A549 (cell line): ENCODE measurements at regions not wholly inside any gene's neighbourhood (a gene's known extent, or its start where the extent isn't known, plus 50 kb on each side); places are given as distances from the start of the nearest gene placed in this dataset.

Experiments
- ATAC-seq, 2 experiments: fragments of 200-7000 bp in 1 of 2; fragments of >200 bp in 1 of 2; cut with Nextera tagmentation in 1 of 2; cut with Tn5 transposase in 1 of 2; 3 replicates each; pipeline versions ENCODE4 v1.8.0 to v1.9.1; 2018 to 2020; ENCODE audit warnings: mild to moderate bottlenecking in 1 of 2, moderate library complexity in 1 of 2
- CTCF ChIA-PET: fragments of 300-600 bp; sonication (Branson Sonifier 250); formaldehyde crosslinking; extraction: SDS; loops from one replicate; lab custom pipeline; 2021; ENCODE audit warnings: antibody characterized with exemption, inconsistent platforms; lab: Yijun Ruan, JAX
- POLR2A ChIA-PET: fragments of 350-600 bp; formaldehyde crosslinking; extraction: SDS; loops from one replicate; lab custom pipeline; 2021; ENCODE audit warnings: antibody characterized with exemption, inconsistent platforms; lab: Yijun Ruan, JAX
- DNase-seq, 2 experiments: peaks; one replicate each; pipeline versions ENCODE4 v3.0.0 to v3.0.0-alpha.2; 2011 to 2016; ENCODE audit warnings: low read depth in 1 of 2, low spot score in 1 of 2
- FAIRE-seq: peaks from 2 replicates; lab custom pipeline; 2011; peaks lifted over from hg19 to GRCh38; lab: Jason Lieb, UNC
- H3K27ac ChIP-seq, 2 experiments: fragments of >200 bp; sonication (Bioruptor Twin); formaldehyde crosslinking; 3 replicates each; pipeline ENCODE4 v1.5.1; 2016 to 2017
- H3K4me1 ChIP-seq: fragments of >200 bp; sonication (Bioruptor Twin); formaldehyde crosslinking; 3 replicates; pipeline ENCODE4 v1.6.1; 2016
- H3K4me2 ChIP-seq: fragments of >200 bp; sonication (Bioruptor Twin); formaldehyde crosslinking; 3 replicates; pipeline ENCODE4 v1.6.1; 2016
- H3K4me3 ChIP-seq: fragments of >200 bp; sonication (Bioruptor Twin); formaldehyde crosslinking; 3 replicates; pipeline ENCODE4 v1.5.1; 2016
- H3K9me3 ChIP-seq: fragments of >200 bp; sonication (Bioruptor Twin); formaldehyde crosslinking; 3 replicates; pipeline ENCODE4 v1.6.1; 2016
- BHLHE40 ChIP-seq: IDR thresholded peaks from 2 replicates; pipeline ENCODE4 v1.6.1; 2012; ENCODE audit warnings: low read depth, low read length, inconsistent platforms
- EHF ChIP-seq: fragments of 250-450 bp; sonication (Bioruptor Pico); IDR thresholded peaks from 2 replicates; pipeline ENCODE4 v1.5.0; 2020; ENCODE audit warnings: mild to moderate bottlenecking
- EP300 ChIP-seq, 2 experiments: fragments of >200 bp; sonication (Bioruptor Twin); formaldehyde crosslinking; IDR thresholded peaks; 2 replicates in 1 of 2; 3 replicates in 1 of 2; pipeline ENCODE4 v1.6.1; 2016 to 2017
- FOSB ChIP-seq: fragments of 250-450 bp; sonication (Bioruptor Pico); IDR thresholded peaks from 2 replicates; pipeline ENCODE4 v1.5.0; 2020; ENCODE audit warnings: mild to moderate bottlenecking, moderate library complexity
- FOSL2 ChIP-seq, 2 experiments: fragments of 450-650 bp in 1 of 2; fragments of >200 bp in 1 of 2; sonication (Bioruptor Twin) in 1 of 2; formaldehyde crosslinking; IDR thresholded peaks; 2 replicates each; pipeline versions ENCODE4 v1.5.0 to v1.6.1; 2016 to 2020; ENCODE audit warnings: mild to moderate bottlenecking in 1 of 2, moderate library complexity in 1 of 2
- GATA3 ChIP-seq: IDR thresholded peaks from 2 replicates; pipeline ENCODE4 v1.6.1; 2012; ENCODE audit warnings: borderline replicate concordance
- HOXA7 ChIP-seq: fragments of 250-450 bp; sonication (Bioruptor Pico); IDR thresholded peaks from 2 replicates; pipeline ENCODE4 v1.5.0; 2020; ENCODE audit warnings: mild to moderate bottlenecking, moderate library complexity
- HOXB13 ChIP-seq: fragments of 250-450 bp; sonication (Bioruptor Pico); IDR thresholded peaks from 2 replicates; pipeline ENCODE4 v1.5.0; 2020; ENCODE audit warnings: low read depth, mild to moderate bottlenecking, moderate library complexity
- KDM5A ChIP-seq: fragments of 200-600 bp; sonication (generic); IDR thresholded peaks from 2 replicates; pipeline ENCODE4 v1.6.1; 2016; ENCODE audit warnings: antibody characterized with exemption, mild to moderate bottlenecking
- NFE2L2 ChIP-seq: fragments of 150-350 bp; conservative IDR thresholded peaks from 2 replicates; pipeline ENCODE4 v1.6.1; 2014; ENCODE audit warnings: low read length
- RAD21 ChIP-seq, 2 experiments: fragments of >200 bp in 1 of 2; sonication (Bioruptor Twin) in 1 of 2; formaldehyde crosslinking in 1 of 2; IDR thresholded peaks in 1 of 2; conservative IDR thresholded peaks in 1 of 2; 2 replicates in 1 of 2; 3 replicates in 1 of 2; pipeline ENCODE4 v1.6.1; 2012 to 2018; ENCODE audit warnings: inconsistent platforms in 1 of 2
- RARB ChIP-seq: fragments of 250-450 bp; sonication (Bioruptor Pico); IDR thresholded peaks from 2 replicates; pipeline ENCODE4 v1.8.0; 2021; ENCODE audit warnings: mild to moderate bottlenecking, moderate library complexity
- RCOR1 ChIP-seq: fragments of 150-350 bp; IDR thresholded peaks from 2 replicates; pipeline ENCODE4 v1.6.1; 2014; ENCODE audit warnings: antibody characterized with exemption, low read length, low read depth
- RFX5 ChIP-seq: fragments of 450-650 bp; IDR thresholded peaks from 2 replicates; pipeline ENCODE4 v1.7.1; 2014; ENCODE audit warnings: antibody characterized with exemption, mild to moderate bottlenecking, moderate library complexity
- RNF2 ChIP-seq: fragments of 200-600 bp; sonication (generic); IDR thresholded peaks from 2 replicates; pipeline ENCODE4 v1.6.1; 2016; ENCODE audit warnings: low read depth, mild to moderate bottlenecking, antibody characterized with exemption, moderate library complexity, borderline replicate concordance
- SREBF2 ChIP-seq: fragments of 450-650 bp; IDR thresholded peaks from 2 replicates; pipeline ENCODE4 v1.6.1; 2014; ENCODE audit warnings: mild to moderate bottlenecking, moderate library complexity
- WGBS: methylation state at CpG from one replicate; pipeline ENCODE4 v1.1.6; 2017; ENCODE audit errors: missing lambda C conversion rate; 5-methylcytosine and 5-hydroxymethylcytosine counted together
- TF ChIP-seq, protein P1 (sequence below): fragments of >200 bp; sonication (Bioruptor Twin); formaldehyde crosslinking; IDR thresholded peaks from 3 replicates; pipeline ENCODE4 v1.5.1; 2016
- TF ChIP-seq, protein P2 (sequence below): fragments of >200 bp; sonication (Bioruptor Twin); formaldehyde crosslinking; IDR thresholded peaks from 2 replicates; pipeline ENCODE4 v1.6.1; 2016
- TF ChIP-seq, protein P3 (sequence below): fragments of 200-600 bp; sonication (generic); IDR thresholded peaks from 2 replicates; pipeline ENCODE4 v1.6.1; 2016; ENCODE audit warnings: antibody characterized with exemption, mild to moderate bottlenecking, moderate library complexity

DNA sequence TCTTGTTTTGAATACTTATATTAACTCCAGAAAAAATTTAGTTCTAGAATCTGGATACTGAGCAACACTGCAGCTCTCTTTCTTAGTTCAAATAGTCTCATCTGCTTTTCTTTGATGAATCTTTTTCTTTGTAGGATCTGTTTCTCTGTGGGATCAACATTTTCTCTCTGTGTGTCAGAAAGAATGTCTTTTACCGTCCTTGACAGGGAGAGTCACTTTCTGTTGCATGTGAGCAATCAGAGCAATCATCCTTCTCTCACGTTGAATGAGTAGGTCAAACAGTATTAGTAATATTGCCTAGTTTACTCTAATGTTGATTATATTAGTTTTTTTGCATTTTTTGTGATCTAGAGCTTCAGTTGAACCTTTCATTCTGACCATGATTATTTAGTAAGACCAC is 130.9 kb downstream of the TRMT11 start:
- Histone ChIP-seq H3K4me1 (peaks cover 3% of the 10 kb centered on the region; the same call in 2 of the 3 replicates), H3K4me2 (no peak overlapping the region), H3K27ac (no peak overlapping the region)
- DNase-seq (no peak), ATAC-seq (no peak), FAIRE-seq (no peak)
- ChIA-PET CTCF (no interaction called here), POLR2A (no interaction called here)
- WGBS: 69% methylated on average over 2 of the region's 2 CpGs
- TF ChIP-seq KDM5A: no peak
- no peak for TF ChIP-seq EHF
- TF ChIP-seq, all 56 proteins: peak for 0
- no peaks in the 10 kb centered on the region for H3K9me3 ChIP-seq
- no peak overlapping the region for H3K4me3 ChIP-seq

DNA sequence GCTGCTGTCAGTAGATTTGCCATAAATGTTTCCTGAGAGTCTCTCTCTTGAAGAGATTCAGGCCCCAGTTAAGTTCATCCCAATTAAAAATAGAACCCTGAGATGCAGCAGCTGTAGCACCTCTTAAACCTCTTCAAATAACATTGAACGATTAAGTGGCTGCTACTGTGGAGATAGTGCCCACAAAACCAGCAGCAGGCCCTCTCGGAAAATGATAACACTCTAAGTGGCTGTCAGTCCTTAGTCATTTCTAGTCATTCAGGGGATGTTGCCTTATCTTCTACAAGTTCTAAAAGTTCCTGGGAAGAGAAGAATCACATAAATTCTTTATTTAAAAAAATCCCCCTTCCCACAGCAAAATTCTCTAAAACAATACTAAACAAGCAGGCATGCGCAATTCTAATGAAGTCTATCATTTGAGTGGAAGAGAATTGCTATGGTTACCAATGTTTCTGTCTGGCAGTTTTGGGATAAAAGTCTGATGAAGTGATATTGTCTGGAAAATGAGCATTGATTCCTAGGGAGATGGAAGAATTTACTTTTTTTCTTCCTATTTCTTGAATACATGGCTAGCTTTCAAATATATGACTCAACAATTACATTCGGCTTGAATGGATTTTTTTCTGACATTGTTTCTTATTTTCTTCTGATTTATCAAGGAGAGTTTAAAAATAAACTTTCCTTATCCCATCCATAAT is 131.9 kb downstream of the TRMT11 start:
- Histone ChIP-seq H3K27ac (no peak overlapping the region), H3K4me1 (no peaks in the 10 kb centered on the region), H3K4me2 (no peak overlapping the region), H3K4me3 (no peak overlapping the region), H3K9me3 (no peaks in the 10 kb centered on the region)
- DNase-seq: no peak
- 77% methylated on average over 4 of the region's 4 CpGs for WGBS
- no peak for ATAC-seq
- FAIRE-seq: no peak
- ChIA-PET POLR2A (no interaction called here), CTCF (interaction anchor here (1.1 kb wide), 1 partner anchor 11 kb away, joined by 3 read pairs; no protein-coding TSS in a partner anchor)
- TF ChIP-seq, protein P1, sequence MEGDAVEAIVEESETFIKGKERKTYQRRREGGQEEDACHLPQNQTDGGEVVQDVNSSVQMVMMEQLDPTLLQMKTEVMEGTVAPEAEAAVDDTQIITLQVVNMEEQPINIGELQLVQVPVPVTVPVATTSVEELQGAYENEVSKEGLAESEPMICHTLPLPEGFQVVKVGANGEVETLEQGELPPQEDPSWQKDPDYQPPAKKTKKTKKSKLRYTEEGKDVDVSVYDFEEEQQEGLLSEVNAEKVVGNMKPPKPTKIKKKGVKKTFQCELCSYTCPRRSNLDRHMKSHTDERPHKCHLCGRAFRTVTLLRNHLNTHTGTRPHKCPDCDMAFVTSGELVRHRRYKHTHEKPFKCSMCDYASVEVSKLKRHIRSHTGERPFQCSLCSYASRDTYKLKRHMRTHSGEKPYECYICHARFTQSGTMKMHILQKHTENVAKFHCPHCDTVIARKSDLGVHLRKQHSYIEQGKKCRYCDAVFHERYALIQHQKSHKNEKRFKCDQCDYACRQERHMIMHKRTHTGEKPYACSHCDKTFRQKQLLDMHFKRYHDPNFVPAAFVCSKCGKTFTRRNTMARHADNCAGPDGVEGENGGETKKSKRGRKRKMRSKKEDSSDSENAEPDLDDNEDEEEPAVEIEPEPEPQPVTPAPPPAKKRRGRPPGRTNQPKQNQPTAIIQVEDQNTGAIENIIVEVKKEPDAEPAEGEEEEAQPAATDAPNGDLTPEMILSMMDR: no peak
- TF ChIP-seq HOXA7 (CRISPR knock-in tag) (no peak), RAD21 (conservative IDR thresholded peaks at IDR 0.05 in 1 of 2, IDR thresholded peaks at IDR 0.05 in 1 of 2) (no peak), RNF2 (no peak), HOXB13 (CRISPR knock-in tag) (no peak), RFX5 (no peak), KDM5A (no peak), EP300 (IDR thresholded peaks at IDR 0.05) (no peak), GATA3 (no peak), FOSL2 (IDR thresholded peaks at IDR 0.05) (no peak), FOSL2 (CRISPR knock-in tag; IDR thresholded peaks at IDR 0.05) (no peak), NFE2L2 (no peak), RARB (CRISPR knock-in tag) (no peak), FOSB (CRISPR knock-in tag) (no peak), RCOR1 (no peak), BHLHE40 (no peak), SREBF2 (no peak)
- TF ChIP-seq, protein P2, sequence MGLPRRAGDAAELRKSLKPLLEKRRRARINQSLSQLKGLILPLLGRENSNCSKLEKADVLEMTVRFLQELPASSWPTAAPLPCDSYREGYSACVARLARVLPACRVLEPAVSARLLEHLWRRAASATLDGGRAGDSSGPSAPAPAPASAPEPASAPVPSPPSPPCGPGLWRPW: no peak
- TF ChIP-seq, protein P3, sequence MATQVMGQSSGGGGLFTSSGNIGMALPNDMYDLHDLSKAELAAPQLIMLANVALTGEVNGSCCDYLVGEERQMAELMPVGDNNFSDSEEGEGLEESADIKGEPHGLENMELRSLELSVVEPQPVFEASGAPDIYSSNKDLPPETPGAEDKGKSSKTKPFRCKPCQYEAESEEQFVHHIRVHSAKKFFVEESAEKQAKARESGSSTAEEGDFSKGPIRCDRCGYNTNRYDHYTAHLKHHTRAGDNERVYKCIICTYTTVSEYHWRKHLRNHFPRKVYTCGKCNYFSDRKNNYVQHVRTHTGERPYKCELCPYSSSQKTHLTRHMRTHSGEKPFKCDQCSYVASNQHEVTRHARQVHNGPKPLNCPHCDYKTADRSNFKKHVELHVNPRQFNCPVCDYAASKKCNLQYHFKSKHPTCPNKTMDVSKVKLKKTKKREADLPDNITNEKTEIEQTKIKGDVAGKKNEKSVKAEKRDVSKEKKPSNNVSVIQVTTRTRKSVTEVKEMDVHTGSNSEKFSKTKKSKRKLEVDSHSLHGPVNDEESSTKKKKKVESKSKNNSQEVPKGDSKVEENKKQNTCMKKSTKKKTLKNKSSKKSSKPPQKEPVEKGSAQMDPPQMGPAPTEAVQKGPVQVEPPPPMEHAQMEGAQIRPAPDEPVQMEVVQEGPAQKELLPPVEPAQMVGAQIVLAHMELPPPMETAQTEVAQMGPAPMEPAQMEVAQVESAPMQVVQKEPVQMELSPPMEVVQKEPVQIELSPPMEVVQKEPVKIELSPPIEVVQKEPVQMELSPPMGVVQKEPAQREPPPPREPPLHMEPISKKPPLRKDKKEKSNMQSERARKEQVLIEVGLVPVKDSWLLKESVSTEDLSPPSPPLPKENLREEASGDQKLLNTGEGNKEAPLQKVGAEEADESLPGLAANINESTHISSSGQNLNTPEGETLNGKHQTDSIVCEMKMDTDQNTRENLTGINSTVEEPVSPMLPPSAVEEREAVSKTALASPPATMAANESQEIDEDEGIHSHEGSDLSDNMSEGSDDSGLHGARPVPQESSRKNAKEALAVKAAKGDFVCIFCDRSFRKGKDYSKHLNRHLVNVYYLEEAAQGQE: no peak
